HG03280 (cell line): ENCODE measurements at regions not wholly inside any gene's neighbourhood (a gene's known extent, or its start where the extent isn't known, plus 50 kb on each side); places are given as distances from the start of the nearest gene placed in this dataset.

Experiments used
- ATAC-seq: cut with Tn5 transposase; IDR thresholded peaks from one replicate; pipeline ENCODE4 v1.9.1; 2021; ENCODE audit warnings: mild to moderate bottlenecking, moderate library complexity; ENCODE audit not compliant: unreplicated experiment

DNA sequence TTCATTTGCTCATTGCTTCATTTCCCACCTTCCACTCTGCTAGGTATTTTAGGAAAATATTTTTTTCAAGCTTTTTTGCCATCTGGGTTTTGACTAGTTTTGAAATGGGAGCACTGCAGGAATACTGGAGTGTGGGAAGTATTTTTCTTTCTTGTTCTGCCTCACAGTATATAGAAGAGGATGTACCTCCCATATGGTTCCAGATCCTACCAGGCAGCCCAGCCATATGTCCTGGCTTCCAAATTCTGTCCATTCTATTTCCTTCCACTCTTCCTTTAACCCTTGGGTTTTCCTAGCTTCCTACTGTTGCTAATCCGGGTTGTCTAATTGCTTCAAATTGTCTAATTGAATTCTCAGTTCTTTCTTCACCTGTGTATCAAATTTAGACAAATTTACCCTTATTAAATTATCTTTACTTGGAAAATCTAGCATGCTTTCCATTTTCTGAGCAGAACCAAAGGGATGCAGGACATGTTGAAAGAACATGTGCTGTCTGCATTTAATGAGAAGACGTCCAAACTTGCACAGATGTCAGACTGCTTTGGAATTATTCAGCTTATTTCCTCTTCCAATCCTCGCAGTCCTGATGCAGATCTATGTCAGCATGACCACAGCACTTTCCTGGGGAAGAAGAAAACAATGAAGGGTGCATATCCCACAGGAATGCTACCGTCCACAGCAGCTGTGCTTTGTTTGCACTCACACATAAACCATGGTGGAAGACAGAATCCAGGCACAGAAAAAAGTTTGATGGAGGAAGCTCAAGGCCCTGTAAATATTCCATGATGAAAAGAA, 1273.9 kb upstream of the MAP3K7 start:
- ATAC-seq = no peak

DNA sequence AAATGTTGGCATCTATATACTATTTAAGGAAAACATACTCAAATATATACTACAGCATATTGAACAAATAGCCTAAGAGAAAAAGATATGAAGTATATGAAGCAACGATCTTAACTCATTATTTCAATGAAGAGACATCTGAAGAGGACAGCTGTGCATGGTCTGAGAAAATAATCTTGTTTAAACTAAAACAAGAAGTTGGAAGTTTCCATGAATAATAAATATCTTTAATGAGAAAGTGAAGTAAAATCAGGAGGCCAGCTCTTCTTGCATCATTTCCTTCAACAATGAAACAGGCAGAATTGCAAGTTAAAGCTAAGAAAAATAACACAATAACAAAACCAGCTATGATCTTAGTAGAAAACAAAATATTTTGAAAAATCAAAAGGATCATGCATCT, 1265.4 kb upstream of the MAP3K7 start:
- no peak for ATAC-seq

DNA sequence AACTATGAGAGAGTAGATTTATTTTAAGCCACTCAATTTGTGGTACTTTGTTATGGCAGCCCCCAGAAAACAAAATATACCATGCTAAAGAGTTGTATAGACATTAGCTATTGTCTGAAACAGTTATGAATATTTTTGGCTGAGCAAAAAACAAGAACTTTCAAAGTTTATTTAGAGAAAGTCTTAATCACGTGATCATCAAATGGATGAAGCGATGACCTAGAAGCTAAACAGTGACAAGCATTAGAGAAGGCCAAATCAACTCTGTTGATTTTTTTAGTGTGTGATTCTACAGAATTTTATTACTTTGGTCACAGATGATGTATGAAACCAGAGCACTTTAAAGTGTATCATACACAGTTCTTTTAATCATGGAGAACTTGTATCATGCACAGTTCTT, 1247.9 kb upstream of the MAP3K7 start:
- ATAC-seq = no peak

DNA sequence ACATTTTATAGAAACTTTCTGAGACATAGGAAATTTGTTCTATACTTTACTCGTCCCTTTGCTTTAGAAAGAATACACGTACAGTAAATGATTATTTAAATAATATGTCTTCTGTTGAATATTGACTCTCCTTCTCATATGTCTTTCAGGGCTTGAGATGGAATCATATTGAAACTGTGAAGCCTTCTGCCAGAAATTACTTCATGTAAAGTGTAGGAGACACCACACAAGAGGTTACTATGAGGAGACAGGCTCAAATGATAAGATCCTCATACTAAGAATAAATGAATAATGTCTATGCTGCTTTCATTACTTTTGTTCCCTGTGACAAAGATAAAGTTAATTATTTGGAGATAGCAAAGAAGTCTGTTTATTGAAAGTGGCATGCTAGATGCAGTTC, 1240.3 kb upstream of the MAP3K7 start:
- ATAC-seq = no peak

DNA sequence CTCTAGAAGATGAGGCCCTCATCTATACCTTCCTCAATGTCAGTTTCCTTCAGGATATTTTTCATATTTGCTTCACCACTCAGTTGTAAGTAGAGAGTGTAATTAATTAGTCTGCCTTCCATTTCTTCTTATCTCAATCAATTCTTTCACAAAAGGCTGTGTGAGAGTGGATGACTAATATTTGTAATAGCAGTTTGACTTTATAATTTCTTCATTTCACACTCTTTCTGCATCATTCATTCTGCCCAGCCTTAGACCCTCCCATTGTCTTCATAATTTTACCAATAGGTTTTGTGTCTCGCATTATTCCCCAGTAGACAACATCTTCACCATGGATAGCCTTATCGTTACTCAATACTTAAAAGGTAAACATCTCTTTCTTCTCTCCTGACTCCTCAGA, 1239.3 kb upstream of the MAP3K7 start:
- ATAC-seq = no peak

DNA sequence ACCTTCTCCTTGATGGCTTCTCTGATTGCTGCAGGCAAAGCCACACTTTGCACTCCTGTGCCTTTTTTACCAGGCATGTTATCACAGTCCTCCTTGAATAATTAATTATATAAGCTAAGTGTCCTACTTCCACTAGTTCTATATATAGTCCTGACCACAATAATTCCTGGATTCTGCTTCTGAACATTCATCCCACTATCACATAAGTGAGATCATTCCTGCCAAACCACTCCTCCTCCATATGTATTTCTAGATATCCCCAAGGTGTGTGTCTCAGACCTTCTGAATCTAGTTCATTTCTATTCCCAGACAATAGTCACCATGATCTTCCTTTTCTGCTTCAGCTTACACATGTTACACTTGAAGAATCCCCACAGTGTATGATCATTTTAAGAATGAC, 1237.5 kb upstream of the MAP3K7 start:
- ATAC-seq = no peak

DNA sequence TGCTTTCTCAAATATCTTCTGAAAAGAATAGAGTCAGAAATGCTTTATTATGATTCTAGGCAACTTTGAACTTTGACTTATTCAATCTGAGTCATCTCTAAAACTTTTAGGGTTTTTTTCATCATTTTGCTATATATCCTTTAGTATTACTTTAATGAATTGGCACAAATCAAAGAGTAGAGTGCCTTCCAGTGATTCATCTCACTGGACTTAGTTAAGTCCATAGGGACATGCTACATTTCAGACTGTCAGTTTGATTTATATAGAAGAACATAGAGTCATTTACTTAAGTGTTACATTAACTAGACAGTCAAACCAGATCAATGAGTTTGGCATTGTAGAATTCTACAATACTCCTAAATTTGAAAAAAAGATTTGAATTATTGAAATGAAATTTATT, 1235.7 kb upstream of the MAP3K7 start:
- ATAC-seq = no peak

DNA sequence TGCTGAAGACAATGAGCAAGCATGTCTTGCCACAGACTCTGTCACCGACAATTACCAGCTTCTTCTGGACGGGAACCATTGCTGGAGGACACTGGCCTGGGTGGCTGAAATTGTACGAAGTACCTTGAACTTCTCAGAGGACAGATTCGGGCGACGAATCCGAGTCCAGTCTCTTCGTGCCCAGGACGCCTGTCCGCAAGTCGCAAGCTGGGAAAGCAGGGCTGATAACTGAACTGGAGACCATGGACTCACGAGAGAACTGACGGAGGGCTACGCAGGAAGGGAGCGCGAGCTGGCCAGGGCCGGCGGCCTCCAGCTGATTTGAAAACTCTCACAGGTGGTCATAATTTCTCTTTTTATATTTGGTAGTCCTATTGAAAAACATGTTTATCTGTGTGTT, 1229.5 kb upstream of the MAP3K7 start:
- no peak for ATAC-seq

DNA sequence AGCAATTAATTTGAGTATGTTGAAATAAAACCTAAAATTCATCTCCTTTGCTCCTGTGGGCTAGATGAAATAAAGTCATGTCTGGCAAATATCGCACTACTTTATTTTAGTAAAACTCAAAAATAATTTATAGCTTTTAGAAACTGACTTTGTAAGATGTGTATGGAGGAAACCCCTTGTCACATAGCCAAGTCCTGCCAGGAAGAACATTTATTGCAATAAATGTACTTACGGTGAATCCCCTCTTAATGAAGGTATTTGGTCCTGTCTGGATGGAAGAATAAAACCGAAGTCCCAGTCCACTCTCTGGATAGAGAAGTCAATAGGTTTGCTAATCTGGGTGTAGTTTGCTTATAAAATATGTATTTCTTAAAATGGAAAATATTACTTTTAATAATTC, 1226.8 kb upstream of the MAP3K7 start:
- ATAC-seq = no peak

DNA sequence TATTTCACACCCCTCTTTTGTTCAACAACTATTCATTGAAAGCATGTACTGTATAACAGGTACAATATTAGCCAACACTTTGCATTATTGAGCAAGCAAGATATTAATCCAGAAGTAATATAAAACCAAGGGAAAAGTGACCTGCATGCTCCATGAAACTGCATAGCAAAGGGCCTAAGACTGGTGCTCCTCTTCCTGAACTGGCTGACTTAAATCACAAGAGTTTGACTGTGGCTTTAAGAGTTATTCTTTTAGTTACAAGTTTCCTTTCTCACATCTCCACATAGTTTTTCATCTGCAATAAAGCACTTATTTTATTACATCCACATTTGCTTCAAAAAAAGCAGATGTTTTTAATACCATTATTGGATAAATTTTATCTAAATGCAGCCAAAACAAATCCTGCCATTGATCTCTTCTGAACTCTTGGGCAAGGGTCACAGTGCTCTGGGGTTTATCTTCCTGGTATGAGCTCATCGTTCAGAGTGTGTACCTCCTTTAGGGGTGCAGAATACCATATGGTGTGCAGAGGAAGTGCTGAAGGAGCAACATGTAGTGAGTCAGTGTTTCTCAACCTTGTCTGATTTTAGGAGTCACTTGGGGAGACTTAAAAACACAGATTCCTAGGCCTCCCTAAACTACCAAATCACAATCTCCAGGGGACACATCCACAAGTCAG, 1225.9 kb upstream of the MAP3K7 start:
- no peak for ATAC-seq

DNA sequence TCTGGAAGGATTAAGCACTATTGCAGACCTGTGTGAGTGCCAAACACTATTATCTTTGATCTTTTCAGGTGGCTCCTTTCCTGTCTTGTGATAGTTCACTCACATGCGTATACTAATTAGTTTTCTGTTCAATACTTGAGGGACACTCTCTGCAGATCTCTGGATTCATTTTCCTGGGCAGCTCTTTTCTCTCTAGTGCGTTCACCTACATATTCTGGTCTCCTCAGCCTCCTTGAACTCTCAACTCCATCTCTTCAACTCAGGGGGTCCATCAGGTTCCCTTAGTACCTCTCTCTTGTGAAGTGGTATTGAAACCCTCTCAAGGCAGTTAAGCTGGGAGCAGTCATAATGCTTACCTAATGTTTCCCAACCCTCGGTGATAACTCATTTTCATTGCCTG, 1218.1 kb upstream of the MAP3K7 start:
- ATAC-seq = no peak

DNA sequence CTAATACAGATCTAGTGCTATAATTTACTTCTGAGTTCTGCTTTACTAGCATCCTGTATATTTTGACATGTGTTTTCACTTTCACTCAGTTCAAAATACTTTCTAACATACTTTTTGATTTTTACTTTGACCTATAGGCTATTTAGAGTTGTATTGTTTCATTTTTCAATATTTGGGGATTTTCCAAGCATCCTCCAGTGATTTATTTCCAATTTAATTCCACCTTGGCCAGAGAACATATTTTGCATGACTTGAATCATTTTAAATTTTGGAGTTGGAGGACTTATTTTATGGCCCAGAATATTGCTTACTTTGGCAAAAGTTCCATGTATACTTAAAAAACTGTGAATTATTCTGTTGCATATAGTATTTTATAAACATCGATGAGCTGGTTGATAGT, 1215.6 kb upstream of the MAP3K7 start:
- no peak for ATAC-seq

DNA sequence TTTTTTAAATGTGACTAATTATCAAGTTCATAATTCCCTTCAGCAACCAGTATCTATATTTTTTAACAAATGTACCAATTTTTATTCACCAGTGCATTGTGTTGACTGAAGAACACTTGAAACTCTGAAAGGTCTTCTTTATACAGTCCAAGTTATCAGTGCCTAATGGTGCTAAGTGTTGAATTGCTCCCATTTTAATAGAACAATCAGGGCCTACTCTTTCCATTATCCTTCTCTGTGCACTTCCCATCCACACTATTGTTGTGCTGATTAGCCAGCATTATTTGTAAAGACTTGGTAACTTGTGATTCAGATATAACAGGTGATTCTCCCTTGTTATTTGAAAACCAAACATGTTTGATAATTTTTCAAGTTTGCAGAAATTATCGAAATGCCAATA, 1209.7 kb upstream of the MAP3K7 start:
- no peak for ATAC-seq

DNA sequence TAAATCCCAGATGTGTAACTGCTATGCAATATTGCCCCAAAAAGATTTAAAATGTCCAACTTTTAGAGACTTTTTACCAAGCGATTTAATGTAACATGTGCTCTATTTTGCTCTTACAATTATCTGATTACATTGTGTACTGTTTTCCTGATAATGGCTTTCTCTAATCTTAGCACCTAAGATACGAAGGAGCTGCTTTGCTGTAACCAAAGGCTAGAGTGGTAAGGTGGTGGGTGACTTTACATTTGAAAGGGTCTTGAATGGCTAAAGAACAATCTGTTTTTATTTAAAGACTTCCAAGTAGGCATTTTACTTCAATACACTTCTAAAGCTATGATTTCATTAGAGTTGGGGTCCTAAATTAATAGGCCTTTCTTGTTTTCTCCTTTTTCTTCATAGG, 1201.6 kb upstream of the MAP3K7 start:
- no peak for ATAC-seq

DNA sequence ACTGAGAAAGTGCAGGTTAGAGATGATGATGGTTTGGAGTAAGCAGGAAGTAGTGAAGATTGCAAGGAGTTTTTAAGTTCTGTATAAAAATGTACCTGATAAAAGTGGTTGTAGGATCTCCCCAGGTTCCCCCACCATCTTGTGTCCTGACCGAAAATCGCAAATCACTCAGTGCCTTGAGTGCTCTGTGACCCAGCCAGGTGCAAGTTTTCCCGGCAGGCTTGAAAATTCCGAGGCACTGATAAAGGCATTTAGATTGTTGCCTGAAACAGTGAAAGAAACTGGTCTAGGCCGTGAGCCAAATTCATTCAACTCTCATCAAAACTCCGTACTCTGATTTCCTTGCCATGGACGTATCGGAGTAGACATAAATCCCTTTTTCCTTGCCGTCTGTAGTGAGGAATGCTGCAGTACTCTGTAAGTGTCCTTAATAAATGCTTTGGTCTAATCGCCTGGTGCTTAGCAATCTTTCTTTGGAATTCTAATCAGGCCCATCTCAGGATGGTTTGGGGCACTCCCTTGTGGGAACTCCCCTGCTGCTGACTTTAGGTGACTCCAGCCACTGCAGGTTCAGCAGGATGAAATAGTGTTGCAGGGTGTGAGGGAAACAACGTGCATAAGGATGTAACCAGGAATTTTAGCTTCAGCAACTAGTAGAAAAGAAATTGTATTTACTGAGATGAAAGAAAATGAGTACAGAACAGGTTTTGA, 1199.8 kb upstream of the MAP3K7 start:
- ATAC-seq = no peak

DNA sequence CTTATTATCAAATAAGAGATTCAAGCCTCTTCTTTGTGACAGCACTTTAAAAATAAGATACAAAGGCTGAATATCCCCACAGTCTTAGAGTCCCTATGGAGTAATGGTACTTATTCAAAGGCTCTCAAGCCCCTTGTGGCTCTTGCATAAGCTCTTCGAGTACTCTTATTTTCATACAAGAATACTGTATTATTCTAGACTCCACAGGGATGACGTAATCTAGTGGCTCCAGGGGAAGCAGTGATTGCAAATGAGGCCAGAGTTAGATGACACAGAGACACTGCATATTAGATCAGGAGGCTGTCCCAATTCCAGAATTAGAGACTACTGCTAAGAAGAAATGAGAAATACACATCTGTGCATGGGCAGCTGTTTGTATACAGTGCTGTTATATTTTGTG, 1195.9 kb upstream of the MAP3K7 start:
- ATAC-seq = no peak

DNA sequence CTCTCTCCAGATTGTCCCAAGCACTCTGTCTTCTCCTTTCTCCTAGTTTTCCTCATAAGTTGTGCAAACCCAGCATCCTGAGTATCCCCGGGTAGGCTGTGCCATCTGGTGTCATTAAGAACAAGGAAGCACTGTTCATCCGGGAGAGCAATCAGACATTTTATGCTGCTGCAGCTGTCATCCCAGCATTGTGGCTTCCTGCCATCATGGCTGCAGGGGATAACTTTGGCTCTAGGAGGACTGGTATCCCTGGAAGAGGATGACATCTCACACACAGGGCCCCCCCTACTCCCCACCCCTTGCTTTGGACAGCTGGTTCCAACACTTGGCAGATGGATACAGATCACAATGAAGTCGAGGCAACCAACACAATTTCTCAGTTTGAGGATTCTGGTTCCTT, 1195.1 kb upstream of the MAP3K7 start:
- no peak for ATAC-seq

DNA sequence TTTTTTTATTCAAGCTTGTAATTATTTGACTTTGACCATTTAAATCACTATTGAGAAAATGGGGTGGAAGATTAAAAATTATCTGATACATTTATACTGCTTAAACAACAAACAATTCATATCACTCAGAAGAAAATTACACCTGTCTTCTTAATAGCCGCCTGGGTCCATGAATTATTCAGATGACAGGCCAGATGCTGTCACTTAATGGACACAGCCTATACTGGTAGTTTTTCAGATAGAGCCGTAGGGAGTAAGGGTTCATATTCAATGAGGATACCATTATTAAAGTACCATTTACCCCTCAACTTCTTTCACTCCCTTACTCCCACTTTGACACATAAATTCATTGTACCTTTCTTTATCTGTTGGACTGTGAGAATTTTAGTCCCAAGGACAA, 1193.4 kb upstream of the MAP3K7 start:
- no peak for ATAC-seq

DNA sequence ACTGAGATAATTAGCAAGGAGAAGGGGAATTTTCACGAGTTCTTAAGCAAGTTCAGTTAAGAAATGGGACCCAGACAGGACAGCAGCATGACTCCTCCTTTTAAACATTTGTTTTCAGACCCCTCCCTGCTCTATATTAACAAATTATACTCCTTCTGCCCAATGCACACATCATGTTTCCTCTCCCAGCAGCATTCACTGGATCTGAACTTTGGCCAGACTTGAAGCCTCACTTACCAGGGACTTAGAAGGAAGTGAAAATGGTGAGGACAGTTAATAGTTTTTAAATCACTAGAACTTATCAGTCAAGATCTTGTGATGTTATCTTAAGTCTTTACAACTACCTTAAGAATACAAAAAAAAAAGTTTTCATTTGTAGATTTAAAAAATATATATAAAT, 1174.7 kb upstream of the MAP3K7 start:
- ATAC-seq = no peak

DNA sequence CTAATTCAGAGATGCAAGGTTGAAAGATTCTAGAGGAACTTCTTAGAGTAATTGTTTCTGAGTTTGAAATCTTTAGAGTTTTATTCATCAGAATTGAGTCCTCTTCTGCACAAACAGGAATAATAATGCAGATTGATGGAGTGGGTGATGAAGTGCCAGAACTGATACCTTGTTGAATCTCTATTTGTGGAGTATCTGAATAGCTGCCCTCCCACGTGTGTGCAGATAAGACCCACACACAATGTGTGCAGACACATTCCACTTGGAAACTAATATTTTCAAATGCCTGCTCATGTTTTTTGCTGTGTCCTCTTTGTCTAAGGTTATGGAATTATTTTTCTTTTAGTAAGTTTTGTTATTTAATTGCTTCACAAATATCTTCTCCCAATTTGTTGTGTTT, 1167.8 kb upstream of the MAP3K7 start:
- ATAC-seq = no peak

DNA sequence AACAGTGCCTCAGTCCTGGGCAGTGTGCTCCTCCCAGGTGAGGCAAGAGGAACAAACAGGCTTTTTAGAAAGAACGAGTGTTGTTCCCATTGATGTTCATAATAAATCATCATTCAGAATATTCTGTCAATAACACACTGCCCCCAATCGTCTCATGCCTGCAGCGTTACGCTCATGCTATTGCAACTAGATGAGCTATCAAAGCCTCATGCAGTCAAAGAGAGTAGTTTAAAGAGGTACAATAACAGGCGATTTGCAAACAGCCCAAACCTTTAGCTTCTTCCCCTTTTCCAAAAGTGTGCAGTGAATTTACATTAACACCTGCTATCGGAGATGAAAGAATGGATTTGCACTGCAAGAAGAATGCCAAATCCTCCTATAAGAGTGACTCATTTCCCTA, 1164.7 kb upstream of the MAP3K7 start:
- no peak for ATAC-seq

DNA sequence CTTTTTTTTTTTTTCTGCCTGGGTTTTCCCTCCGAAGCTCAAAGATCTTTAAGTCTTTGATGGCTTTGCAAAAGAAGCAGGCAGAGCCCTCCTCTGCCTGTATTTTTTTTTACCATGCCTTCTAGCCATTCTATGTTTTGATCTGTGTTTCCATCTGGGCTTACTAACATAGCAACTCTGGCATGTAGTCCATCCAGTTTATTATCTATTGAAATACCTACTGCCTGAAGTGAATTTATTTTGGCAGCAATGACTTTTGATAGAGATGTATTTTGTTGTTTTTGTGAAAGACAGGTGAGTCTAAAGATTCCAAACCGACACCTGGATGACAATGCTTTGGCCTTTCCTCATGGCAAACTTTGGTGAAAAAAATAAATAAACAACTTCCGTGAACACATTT, 1157.7 kb upstream of the MAP3K7 start:
- ATAC-seq = no peak
